ENCODE measurements at regions not wholly inside any gene's neighbourhood (a gene's known extent, or its start where the extent isn't known, plus 50 kb on each side); places are given as distances from the start of the nearest gene placed in this dataset.
A peak's percentile ranks its signal among the peaks of the same experiment; 100 is the strongest.

DNA sequence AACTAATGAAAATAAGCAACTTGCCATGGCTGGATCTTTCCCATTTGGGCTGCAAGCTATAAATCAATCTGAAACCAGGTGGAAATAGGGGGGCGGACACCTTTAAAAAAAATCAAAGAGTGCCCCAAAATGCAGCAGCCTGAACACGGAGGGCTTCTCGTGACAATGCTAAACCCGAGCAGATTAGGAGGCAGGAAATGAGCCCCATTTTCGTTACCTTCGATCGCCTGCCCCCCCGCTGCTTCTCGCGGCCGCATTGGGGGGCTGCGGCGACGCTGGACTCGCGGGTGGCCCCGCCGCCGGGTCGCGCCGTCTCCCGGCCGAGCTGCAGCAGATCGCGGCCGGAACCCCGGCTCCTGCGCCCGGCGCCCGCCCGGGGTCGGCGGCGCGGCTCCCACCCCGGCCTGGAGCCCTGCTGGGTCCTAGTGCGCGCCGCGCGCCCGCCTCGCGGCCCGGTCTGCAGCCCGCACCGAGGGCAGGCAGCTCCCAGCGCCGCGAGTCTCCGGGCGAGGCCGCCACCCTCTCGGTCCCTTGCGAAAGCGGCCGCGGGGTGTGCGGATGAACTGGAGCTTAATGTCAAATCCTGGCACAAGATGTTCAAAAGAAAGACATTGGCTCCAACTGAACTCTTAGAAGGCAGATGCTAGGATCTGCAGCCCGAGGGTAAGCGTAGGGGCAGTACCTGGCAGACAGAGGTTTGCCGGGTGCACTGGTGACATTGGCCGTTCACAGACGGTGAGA, 201.9 kb upstream of the FOXN3 start:
- Histone ChIP-seq H3K27me3 (ENCODE audit: control insufficient read depth, insufficient read depth, low read length) (no peaks in the 10 kb centered on the region), H3K36me3 (ENCODE audit: control insufficient read depth, insufficient read depth, low read length) (no peaks in the 10 kb centered on the region), H3K4me3 (ENCODE audit: low read length) (peak overlapping the region; percentile 81; the same call in 1 of the 2 replicates), H3K9me3 (ENCODE audit: control insufficient read depth, insufficient read depth, low read length) (no peaks in the 10 kb centered on the region), H3K4me1 (ENCODE audit: control insufficient read depth, insufficient read depth, low read length) (peaks cover 2% of the 10 kb centered on the region; the same call in 1 of the 2 replicates), H3K27ac (ENCODE audit: low read length) (peak overlapping the region; percentile 25)
- WGBS (ENCODE audit: insufficient coverage, insufficient read length) = no CpG with 5 or more reads among the region's 66 CpGs
- no peak for DNase-seq (ENCODE audit: low read depth, low spot score)

DNA sequence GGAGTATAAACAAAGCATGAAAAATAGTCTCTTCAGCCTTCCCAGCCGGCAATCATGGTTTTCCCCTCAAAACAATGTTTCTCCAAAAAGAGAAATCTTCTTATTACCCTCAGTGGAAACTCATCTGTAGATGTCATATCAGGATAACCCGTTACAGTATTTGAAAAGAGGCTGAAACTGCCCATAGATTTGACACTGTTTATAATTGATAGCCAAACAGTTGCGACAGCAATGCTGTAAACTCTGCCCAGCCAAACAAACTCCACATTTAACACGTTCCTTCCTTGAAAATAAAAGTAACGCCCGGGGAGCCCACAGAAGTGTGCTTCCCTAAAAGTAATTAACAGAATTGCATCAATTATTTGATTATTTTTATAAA, 201.3 kb upstream of the FOXN3 start:
- Histone ChIP-seq H3K27me3 (ENCODE audit: control insufficient read depth, insufficient read depth, low read length) (no peaks in the 10 kb centered on the region), H3K9me3 (ENCODE audit: control insufficient read depth, insufficient read depth, low read length) (no peaks in the 10 kb centered on the region), H3K4me3 (ENCODE audit: low read length) (peak overlapping the region; percentile 69; the same call in 1 of the 2 replicates), H3K27ac (ENCODE audit: low read length) (no peak overlapping the region), H3K4me1 (ENCODE audit: control insufficient read depth, insufficient read depth, low read length) (peaks cover 4% of the 10 kb centered on the region; the same call in 1 of the 2 replicates), H3K36me3 (ENCODE audit: control insufficient read depth, insufficient read depth, low read length) (no peaks in the 10 kb centered on the region)
- WGBS (ENCODE audit: insufficient coverage, insufficient read length) = no CpG with 5 or more reads among the region's 6 CpGs
- DNase-seq (ENCODE audit: low read depth, low spot score) = no peak

DNA sequence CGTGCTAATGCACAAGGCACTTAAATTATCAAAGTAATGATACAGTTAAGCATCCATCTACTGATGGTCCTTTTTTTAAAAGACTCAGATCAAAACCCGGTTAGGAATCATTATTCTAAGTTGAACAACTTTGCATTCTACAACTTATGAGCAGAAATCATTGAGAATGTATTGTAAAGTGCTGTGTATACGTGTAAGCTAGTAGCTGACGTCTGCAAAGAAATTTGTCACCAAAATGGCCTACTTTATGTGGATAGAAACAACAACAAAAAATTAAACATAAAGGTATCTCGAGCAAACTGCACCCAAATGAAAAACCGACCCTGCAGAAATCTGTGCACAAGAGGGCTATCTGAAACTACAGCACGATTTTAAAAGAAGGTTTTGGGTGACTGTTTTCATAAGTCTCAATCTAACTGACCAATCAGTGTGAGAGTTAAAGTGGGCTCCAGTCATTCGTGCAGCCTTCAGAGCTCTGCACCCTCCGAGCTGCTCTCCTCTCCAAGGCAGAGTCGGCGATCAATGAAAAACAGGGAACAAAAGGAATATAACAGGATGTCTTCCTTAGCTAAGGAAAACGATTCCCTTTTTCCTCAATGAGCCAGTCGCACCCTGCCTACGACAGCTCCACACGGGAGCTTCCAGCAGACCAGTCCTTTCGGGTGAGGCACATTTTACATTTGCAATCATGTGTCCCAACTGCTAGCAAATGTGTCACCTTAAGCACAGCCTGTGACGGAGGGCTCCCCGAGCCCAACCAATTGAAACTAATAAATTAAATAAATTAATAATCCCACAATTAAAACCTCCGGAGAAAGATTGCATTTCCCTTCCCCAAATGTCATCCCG, 200.7 kb upstream of the FOXN3 start:
- DNase-seq (ENCODE audit: low read depth, low spot score) = no peak
- H3K4me1 ChIP-seq (ENCODE audit: control insufficient read depth, insufficient read depth, low read length) = peaks cover 7% of the 10 kb centered on the region; the same call in 1 of the 2 replicates
- no CpG with 5 or more reads among the region's 20 CpGs for WGBS (ENCODE audit: insufficient coverage, insufficient read length)

DNA sequence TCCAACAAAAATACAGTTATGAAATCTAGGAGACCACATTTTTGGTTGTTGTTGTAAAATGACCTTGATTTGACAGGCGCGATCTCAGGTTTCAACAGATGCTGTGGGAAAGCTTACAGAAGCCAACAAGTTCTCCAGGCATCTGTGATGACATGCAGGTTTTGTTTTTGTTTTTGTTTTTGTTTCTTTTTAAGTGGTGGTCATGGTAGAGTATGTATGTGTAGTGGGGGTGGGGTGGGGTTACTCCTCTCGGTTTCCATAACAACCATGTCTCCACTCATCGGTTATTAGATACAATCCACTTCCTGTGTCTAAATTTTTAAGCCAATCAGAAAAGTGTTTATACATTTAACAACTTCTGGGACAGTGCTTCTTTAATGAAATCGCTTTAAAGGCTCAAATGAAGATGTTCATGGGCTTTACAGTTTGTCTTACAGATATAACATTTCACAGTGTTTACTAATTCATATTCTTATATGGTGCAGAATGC, 199.9 kb upstream of the FOXN3 start:
- H3K27ac ChIP-seq (ENCODE audit: low read length) = no peak overlapping the region
- no peaks in the 10 kb centered on the region for H3K27me3 ChIP-seq (ENCODE audit: control insufficient read depth, insufficient read depth, low read length)
- peaks cover 7% of the 10 kb centered on the region; the same call in 1 of the 2 replicates for H3K4me1 ChIP-seq (ENCODE audit: control insufficient read depth, insufficient read depth, low read length)
- H3K36me3 ChIP-seq (ENCODE audit: control insufficient read depth, insufficient read depth, low read length) = no peaks in the 10 kb centered on the region
- no CpG with 5 or more reads among the region's 5 CpGs for WGBS (ENCODE audit: insufficient coverage, insufficient read length)
- H3K9me3 ChIP-seq (ENCODE audit: control insufficient read depth, insufficient read depth, low read length) = no peaks in the 10 kb centered on the region
- H3K4me3 ChIP-seq (ENCODE audit: low read length) = no peak overlapping the region; the same call in 1 of the 2 replicates
- DNase-seq (ENCODE audit: low read depth, low spot score) = no peak

More for the DNA sequence above, 200.7 kb upstream of the FOXN3 start:
- Histone ChIP-seq H3K36me3 (ENCODE audit: control insufficient read depth, insufficient read depth, low read length) (no peaks in the 10 kb centered on the region), H3K9me3 (ENCODE audit: control insufficient read depth, insufficient read depth, low read length) (no peaks in the 10 kb centered on the region), H3K27ac (ENCODE audit: low read length) (no peak overlapping the region), H3K4me3 (ENCODE audit: low read length) (peak overlapping the region; percentile 69; the same call in 1 of the 2 replicates), H3K27me3 (ENCODE audit: control insufficient read depth, insufficient read depth, low read length) (no peaks in the 10 kb centered on the region)

DNA sequence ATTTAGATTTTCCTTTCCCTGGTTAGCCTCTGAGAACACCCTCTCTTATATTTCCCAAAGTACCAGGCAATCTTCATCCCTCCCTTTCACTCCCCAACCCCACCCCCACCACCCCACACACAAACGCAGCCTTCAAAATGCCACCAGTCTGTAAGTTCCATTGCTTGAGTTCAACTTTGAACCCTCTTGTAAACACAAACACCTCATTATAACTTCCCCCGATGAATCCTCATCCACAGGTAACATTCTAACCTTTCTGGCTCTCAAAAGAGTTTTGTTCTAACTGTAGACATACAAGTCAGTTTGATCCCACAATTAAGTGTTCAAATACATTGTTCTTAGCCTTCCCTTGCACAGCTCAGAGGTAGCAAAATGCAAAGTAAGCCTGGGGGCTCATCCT, 199.4 kb upstream of the FOXN3 start:
- Histone ChIP-seq H3K9me3 (ENCODE audit: control insufficient read depth, insufficient read depth, low read length) (no peaks in the 10 kb centered on the region), H3K27ac (ENCODE audit: low read length) (no peak overlapping the region), H3K36me3 (ENCODE audit: control insufficient read depth, insufficient read depth, low read length) (no peaks in the 10 kb centered on the region), H3K4me3 (ENCODE audit: low read length) (no peak overlapping the region; the same call in 1 of the 2 replicates), H3K4me1 (ENCODE audit: control insufficient read depth, insufficient read depth, low read length) (peaks cover 5% of the 10 kb centered on the region; the same call in 1 of the 2 replicates), H3K27me3 (ENCODE audit: control insufficient read depth, insufficient read depth, low read length) (no peaks in the 10 kb centered on the region)
- no peak for DNase-seq (ENCODE audit: low read depth, low spot score)
- no CpG with 5 or more reads among the region's 2 CpGs for WGBS (ENCODE audit: insufficient coverage, insufficient read length)

DNA sequence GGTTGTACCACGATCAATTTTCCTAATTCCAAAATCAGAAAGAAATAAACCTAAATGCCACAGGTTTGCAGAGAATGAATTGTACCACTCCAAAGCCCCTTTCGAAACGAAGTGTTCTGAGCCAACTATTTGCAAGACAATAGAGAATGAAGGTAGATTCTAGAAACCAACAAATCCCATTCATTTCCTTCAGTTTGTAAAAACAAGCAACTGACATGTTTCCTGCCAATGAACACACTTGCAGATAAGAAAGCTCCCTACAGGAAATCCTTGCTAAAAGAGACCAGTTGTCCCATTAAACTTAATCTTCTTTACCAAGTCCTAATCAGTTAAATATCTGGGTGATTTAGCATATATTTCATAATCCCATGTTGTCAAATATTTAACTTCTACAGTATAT, 198.4 kb upstream of the FOXN3 start:
- Histone ChIP-seq H3K27me3 (ENCODE audit: control insufficient read depth, insufficient read depth, low read length) (no peaks in the 10 kb centered on the region), H3K4me1 (ENCODE audit: control insufficient read depth, insufficient read depth, low read length) (peaks cover 5% of the 10 kb centered on the region; the same call in 1 of the 2 replicates), H3K36me3 (ENCODE audit: control insufficient read depth, insufficient read depth, low read length) (no peaks in the 10 kb centered on the region; the same call in 1 of the 2 replicates), H3K4me3 (ENCODE audit: low read length) (no peak overlapping the region), H3K27ac (ENCODE audit: low read length) (no peak overlapping the region), H3K9me3 (ENCODE audit: control insufficient read depth, insufficient read depth, low read length) (no peaks in the 10 kb centered on the region)
- no CpG with 5 or more reads among the region's 3 CpGs for WGBS (ENCODE audit: insufficient coverage, insufficient read length)
- DNase-seq (ENCODE audit: low read depth, low spot score) = no peak

DNA sequence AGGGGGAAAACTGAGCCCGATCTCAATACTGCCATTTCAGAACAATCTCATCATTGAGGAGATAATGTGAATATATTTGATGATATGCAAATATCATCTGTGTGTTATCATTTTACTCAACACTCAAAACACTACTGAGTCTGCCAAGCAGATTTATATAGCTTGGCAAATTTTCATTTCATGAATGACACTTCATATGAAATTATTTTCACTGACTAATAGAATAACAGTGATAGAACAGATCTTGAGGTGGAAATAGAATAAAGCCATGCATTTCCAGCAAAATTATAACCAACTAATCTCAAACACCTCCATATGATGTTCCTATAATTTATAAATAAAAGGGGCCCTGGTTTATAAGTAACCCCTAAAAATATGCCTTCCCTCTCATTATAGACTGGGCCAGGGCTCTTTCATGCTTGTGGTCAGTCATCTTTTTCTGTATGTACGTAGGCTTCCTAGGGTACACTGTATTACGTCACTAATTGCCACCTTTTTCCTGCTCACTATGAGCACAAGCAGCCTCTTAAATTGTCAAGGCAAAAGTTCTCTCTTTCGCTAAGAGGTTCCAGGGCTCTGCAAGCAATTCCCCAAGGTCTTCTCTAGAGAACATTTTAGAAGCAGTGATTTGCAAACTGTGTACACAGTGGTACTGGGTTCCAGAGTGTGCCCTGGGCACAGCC, 197.1 kb upstream of the FOXN3 start:
- DNase-seq (ENCODE audit: low read depth, low spot score) = no peak
- H3K27ac ChIP-seq (ENCODE audit: low read length) = no peak overlapping the region
- H3K9me3 ChIP-seq (ENCODE audit: control insufficient read depth, insufficient read depth, low read length) = no peaks in the 10 kb centered on the region
- no peaks in the 10 kb centered on the region; the same call in 1 of the 2 replicates for H3K36me3 ChIP-seq (ENCODE audit: control insufficient read depth, insufficient read depth, low read length)
- no peak overlapping the region for H3K4me3 ChIP-seq (ENCODE audit: low read length)
- H3K4me1 ChIP-seq (ENCODE audit: control insufficient read depth, insufficient read depth, low read length) = peaks cover 8% of the 10 kb centered on the region
- no CpG with 5 or more reads among the region's 4 CpGs for WGBS (ENCODE audit: insufficient coverage, insufficient read length)
- no peaks in the 10 kb centered on the region for H3K27me3 ChIP-seq (ENCODE audit: control insufficient read depth, insufficient read depth, low read length)

DNA sequence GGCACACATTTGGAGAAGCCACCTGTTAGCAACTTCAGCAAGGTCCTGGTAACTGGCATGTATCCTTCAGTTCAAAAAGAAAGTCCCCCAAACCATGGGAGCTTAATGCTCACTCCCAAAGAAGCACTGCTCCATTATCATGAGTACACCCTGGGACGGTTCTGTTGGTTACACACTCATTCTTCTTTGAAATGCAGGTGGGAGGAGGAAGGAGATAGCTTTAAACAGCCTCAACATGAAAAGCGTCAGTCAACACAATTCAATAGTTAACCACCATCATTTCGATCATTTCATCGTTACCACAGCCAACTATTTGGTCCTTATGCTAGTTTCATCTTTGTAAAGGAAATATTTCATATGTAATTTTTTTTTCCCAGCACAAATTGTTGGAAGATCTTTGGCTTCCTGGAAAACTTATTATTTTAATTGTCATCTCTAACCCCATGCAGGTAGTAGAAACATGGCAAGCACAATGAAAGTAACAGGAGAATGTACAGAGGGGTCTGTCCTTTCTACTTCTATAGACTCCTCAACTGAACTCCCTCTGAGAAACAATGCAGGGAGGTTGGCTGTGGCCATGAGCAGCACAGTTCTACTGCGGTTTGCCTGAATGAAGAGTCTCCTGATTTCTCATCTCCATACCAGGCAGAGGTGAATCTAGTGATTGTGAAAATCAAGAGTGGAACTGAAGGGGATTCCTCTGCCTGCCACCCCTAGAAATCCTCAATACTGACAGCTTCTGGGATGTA, 196.4 kb upstream of the FOXN3 start:
- no peak for DNase-seq (ENCODE audit: low read depth, low spot score)
- Histone ChIP-seq H3K4me1 (ENCODE audit: control insufficient read depth, insufficient read depth, low read length) (peaks cover 8% of the 10 kb centered on the region), H3K36me3 (ENCODE audit: control insufficient read depth, insufficient read depth, low read length) (no peaks in the 10 kb centered on the region; the same call in 1 of the 2 replicates), H3K4me3 (ENCODE audit: low read length) (no peak overlapping the region), H3K27ac (ENCODE audit: low read length) (no peak overlapping the region), H3K9me3 (ENCODE audit: control insufficient read depth, insufficient read depth, low read length) (no peaks in the 10 kb centered on the region), H3K27me3 (ENCODE audit: control insufficient read depth, insufficient read depth, low read length) (no peaks in the 10 kb centered on the region)
- no CpG with 5 or more reads among the region's 5 CpGs for WGBS (ENCODE audit: insufficient coverage, insufficient read length)

- Histone ChIP-seq H3K9me3 (ENCODE audit: control insufficient read depth, insufficient read depth, low read length) (no peaks in the 10 kb centered on the region), H3K4me3 (ENCODE audit: low read length) (no peak overlapping the region), H3K4me1 (ENCODE audit: control insufficient read depth, insufficient read depth, low read length) (peaks cover 8% of the 10 kb centered on the region), H3K27me3 (ENCODE audit: control insufficient read depth, insufficient read depth, low read length) (no peaks in the 10 kb centered on the region), H3K36me3 (ENCODE audit: control insufficient read depth, insufficient read depth, low read length) (no peaks in the 10 kb centered on the region; the same call in 1 of the 2 replicates), H3K27ac (ENCODE audit: low read length) (no peak overlapping the region)
- DNase-seq (ENCODE audit: low read depth, low spot score) = no peak
- WGBS (ENCODE audit: insufficient coverage, insufficient read length) = no CpG with 5 or more reads among the region's 12 CpGs
These were observed 192.6 kb upstream of the FOXN3 start for GRCh38 chr14:89609500-89610100.

All from iPS DF 6.9 (cell line).